ENCODE measurements at regions not wholly inside any gene's neighbourhood (a gene's known extent, or its start where the extent isn't known, plus 50 kb on each side); places are given as distances from the start of the nearest gene placed in this dataset.

DNA sequence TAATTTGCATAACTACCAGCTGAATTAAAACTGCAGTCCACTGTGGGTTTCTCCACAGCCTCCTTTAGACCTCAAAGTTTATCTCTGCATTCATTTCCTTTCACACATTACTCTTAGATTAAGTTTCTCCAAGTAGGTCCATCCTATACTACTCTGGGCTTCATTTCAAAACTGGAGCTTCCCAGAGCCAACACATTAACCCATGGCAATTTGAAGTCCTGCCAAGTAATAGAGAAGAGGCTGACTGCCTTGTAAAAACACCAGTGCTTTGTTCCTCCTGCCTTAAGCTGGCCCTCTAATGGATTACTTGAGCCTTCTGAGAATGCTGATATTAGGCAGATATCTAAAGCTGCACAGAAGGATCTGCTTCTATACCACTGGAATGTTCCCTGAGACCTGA is 997.2 kb upstream of the SLIT2 start:
- H3K4me1 ChIP-seq (ENCODE audit: control insufficient read depth, low read length) = no peaks in the 10 kb centered on the region
- no peaks in the 10 kb centered on the region for H3K36me3 ChIP-seq (ENCODE audit: control insufficient read depth, low read length)
- H3K9me2 ChIP-seq (replicated peaks; ENCODE audit: control insufficient read depth, low read length) = no peaks in the 10 kb centered on the region
- no peaks in the 10 kb centered on the region for H3K79me2 ChIP-seq (ENCODE audit: control insufficient read depth, low read length)
- H4K20me1 ChIP-seq (ENCODE audit: control insufficient read depth, insufficient read depth, low read depth, low read length) = no peaks in the 10 kb centered on the region
- H3K9me3 ChIP-seq (ENCODE audit: control insufficient read depth, insufficient read depth, low read length) = no peaks in the 10 kb centered on the region
- no peaks in the 10 kb centered on the region for H3K27me3 ChIP-seq (ENCODE audit: control insufficient read depth, low read length)
- no peak overlapping the region for H3K4me3 ChIP-seq (ENCODE audit: low read length)
- H3K27ac ChIP-seq (ENCODE audit: low read depth, low read length) = no peak overlapping the region
- H3F3A ChIP-seq (ENCODE audit: control insufficient read depth, insufficient read depth) = no peaks in the 10 kb centered on the region
- TF ChIP-seq, protein P1, sequence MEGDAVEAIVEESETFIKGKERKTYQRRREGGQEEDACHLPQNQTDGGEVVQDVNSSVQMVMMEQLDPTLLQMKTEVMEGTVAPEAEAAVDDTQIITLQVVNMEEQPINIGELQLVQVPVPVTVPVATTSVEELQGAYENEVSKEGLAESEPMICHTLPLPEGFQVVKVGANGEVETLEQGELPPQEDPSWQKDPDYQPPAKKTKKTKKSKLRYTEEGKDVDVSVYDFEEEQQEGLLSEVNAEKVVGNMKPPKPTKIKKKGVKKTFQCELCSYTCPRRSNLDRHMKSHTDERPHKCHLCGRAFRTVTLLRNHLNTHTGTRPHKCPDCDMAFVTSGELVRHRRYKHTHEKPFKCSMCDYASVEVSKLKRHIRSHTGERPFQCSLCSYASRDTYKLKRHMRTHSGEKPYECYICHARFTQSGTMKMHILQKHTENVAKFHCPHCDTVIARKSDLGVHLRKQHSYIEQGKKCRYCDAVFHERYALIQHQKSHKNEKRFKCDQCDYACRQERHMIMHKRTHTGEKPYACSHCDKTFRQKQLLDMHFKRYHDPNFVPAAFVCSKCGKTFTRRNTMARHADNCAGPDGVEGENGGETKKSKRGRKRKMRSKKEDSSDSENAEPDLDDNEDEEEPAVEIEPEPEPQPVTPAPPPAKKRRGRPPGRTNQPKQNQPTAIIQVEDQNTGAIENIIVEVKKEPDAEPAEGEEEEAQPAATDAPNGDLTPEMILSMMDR (IDR thresholded peaks at IDR 0.05; ENCODE audit: low read depth, low read length, poor library complexity, severe bottlenecking) = no peak
- no peak for TF ChIP-seq EZH2phosphoT487 (IDR thresholded peaks at IDR 0.05; ENCODE audit: borderline replicate concordance, low read length)
- H3K4me2 ChIP-seq (ENCODE audit: low read length) = no peak overlapping the region

DNA sequence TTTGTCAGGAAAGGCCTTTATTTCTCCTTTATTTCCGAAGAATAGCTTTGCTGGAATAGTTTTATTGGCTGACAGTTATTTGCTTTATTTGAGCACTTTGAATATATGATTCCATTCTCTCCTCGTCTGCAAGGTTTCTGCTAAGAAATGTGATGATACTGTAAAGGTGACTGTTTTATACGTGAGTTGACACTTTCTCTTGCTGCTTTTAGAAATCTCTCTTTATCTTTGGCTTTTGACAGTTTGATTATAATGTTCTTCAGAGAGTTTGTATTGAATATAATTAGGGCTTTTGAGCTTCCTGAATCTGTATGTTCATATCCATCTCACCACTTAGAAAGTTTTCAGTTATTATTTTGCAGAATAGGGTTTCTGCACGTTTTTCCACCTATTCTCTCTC is 1003.7 kb upstream of the SLIT2 start:
- no peaks in the 10 kb centered on the region for H4K20me1 ChIP-seq (ENCODE audit: control insufficient read depth, insufficient read depth, low read depth, low read length)
- H3K4me3 ChIP-seq (ENCODE audit: low read length) = no peak overlapping the region
- no peaks in the 10 kb centered on the region for H3K9me2 ChIP-seq (replicated peaks; ENCODE audit: control insufficient read depth, low read length)
- H3K27me3 ChIP-seq (ENCODE audit: control insufficient read depth, low read length) = no peaks in the 10 kb centered on the region
- H3K4me1 ChIP-seq (ENCODE audit: control insufficient read depth, low read length) = no peaks in the 10 kb centered on the region
- no peaks in the 10 kb centered on the region for H3K9me3 ChIP-seq (ENCODE audit: control insufficient read depth, insufficient read depth, low read length)
- H3K27ac ChIP-seq (ENCODE audit: low read depth, low read length) = no peak overlapping the region
- H3K4me2 ChIP-seq (ENCODE audit: low read length) = no peak overlapping the region
- H3K79me2 ChIP-seq (ENCODE audit: control insufficient read depth, low read length) = no peaks in the 10 kb centered on the region
- TF ChIP-seq, protein P1 (IDR thresholded peaks at IDR 0.05; ENCODE audit: low read depth, low read length, poor library complexity, severe bottlenecking) = no peak
- no peak for TF ChIP-seq EZH2phosphoT487 (IDR thresholded peaks at IDR 0.05; ENCODE audit: borderline replicate concordance, low read length)
- no peaks in the 10 kb centered on the region for H3F3A ChIP-seq (ENCODE audit: control insufficient read depth, insufficient read depth)
- no peaks in the 10 kb centered on the region for H3K36me3 ChIP-seq (ENCODE audit: control insufficient read depth, low read length)

DNA sequence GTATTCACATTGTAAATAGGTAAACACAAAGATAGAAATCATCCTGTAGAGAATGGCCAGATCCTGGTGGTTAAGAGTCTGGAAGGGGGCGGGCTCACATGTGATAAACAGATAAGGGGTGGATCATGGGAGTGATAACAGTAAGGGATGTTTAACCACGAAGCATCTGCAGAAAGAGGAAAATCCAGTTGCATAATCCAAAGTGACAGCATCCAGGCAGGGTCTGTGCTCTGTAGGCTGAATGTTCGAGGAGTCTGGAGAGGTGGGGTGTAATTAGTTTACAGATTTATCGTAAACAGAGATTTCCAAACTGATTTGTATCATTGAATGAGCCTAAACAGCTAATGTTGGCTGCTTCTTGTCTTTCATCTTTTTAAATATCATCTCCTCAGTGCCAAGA is 1009.8 kb upstream of the SLIT2 start:
- no peaks in the 10 kb centered on the region for H3K27me3 ChIP-seq (ENCODE audit: control insufficient read depth, low read length)
- H3K9me2 ChIP-seq (replicated peaks; ENCODE audit: control insufficient read depth, low read length) = no peaks in the 10 kb centered on the region
- no peaks in the 10 kb centered on the region for H3K9me3 ChIP-seq (ENCODE audit: control insufficient read depth, insufficient read depth, low read length)
- H3K79me2 ChIP-seq (ENCODE audit: control insufficient read depth, low read length) = no peaks in the 10 kb centered on the region
- no peak overlapping the region for H3K4me3 ChIP-seq (ENCODE audit: low read length)
- no peaks in the 10 kb centered on the region for H3K36me3 ChIP-seq (ENCODE audit: control insufficient read depth, low read length)
- no peak overlapping the region for H3K27ac ChIP-seq (ENCODE audit: low read depth, low read length)
- no peak overlapping the region for H3K4me2 ChIP-seq (ENCODE audit: low read length)
- no peaks in the 10 kb centered on the region for H3F3A ChIP-seq (ENCODE audit: control insufficient read depth, insufficient read depth)
- TF ChIP-seq, protein P1 (IDR thresholded peaks at IDR 0.05; ENCODE audit: low read depth, low read length, poor library complexity, severe bottlenecking) = no peak
- TF ChIP-seq EZH2phosphoT487 (IDR thresholded peaks at IDR 0.05; ENCODE audit: borderline replicate concordance, low read length) = no peak
- no peaks in the 10 kb centered on the region for H4K20me1 ChIP-seq (ENCODE audit: control insufficient read depth, insufficient read depth, low read depth, low read length)
- H3K4me1 ChIP-seq (ENCODE audit: control insufficient read depth, low read length) = no peaks in the 10 kb centered on the region

DNA sequence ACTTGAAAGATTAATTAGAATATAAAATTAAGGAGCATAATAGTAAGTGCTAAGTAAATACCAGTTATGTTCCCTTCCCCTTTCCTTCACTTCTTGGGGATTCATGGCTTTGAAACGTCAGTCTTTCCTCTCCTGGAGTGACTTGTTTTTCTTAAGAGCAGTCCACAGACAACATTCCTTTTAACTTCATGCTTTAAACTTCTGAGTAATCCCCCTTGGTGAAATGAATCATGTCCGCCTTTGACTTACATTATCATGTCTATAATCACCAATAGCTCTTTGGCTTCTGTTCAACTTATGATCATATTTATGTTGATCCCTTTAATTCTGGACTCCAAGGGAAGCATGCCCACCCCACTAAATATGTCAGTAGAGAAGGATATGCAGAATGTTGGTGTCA is 1012.1 kb upstream of the SLIT2 start:
- no peak for TF ChIP-seq EZH2phosphoT487 (IDR thresholded peaks at IDR 0.05; ENCODE audit: borderline replicate concordance, low read length)
- TF ChIP-seq, protein P1 (IDR thresholded peaks at IDR 0.05; ENCODE audit: low read depth, low read length, poor library complexity, severe bottlenecking) = no peak
- Histone ChIP-seq H3K36me3 (ENCODE audit: control insufficient read depth, low read length) (no peaks in the 10 kb centered on the region), H4K20me1 (ENCODE audit: control insufficient read depth, insufficient read depth, low read depth, low read length) (no peaks in the 10 kb centered on the region), H3K9me3 (ENCODE audit: control insufficient read depth, insufficient read depth, low read length) (no peaks in the 10 kb centered on the region), H3K4me2 (ENCODE audit: low read length) (no peak overlapping the region), H3K27ac (ENCODE audit: low read depth, low read length) (no peak overlapping the region), H3K4me3 (ENCODE audit: low read length) (no peak overlapping the region), H3K79me2 (ENCODE audit: control insufficient read depth, low read length) (no peaks in the 10 kb centered on the region), H3K4me1 (ENCODE audit: control insufficient read depth, low read length) (no peaks in the 10 kb centered on the region), H3K9me2 (replicated peaks; ENCODE audit: control insufficient read depth, low read length) (no peaks in the 10 kb centered on the region), H3F3A (ENCODE audit: control insufficient read depth, insufficient read depth) (no peaks in the 10 kb centered on the region), H3K27me3 (ENCODE audit: control insufficient read depth, low read length) (no peaks in the 10 kb centered on the region)

All from DOHH2 (cell line).